ENCODE measurements at regions not wholly inside any gene's neighbourhood (a gene's known extent, or its start where the extent isn't known, plus 50 kb on each side); places are given as distances from the start of the nearest gene placed in this dataset.

DNA sequence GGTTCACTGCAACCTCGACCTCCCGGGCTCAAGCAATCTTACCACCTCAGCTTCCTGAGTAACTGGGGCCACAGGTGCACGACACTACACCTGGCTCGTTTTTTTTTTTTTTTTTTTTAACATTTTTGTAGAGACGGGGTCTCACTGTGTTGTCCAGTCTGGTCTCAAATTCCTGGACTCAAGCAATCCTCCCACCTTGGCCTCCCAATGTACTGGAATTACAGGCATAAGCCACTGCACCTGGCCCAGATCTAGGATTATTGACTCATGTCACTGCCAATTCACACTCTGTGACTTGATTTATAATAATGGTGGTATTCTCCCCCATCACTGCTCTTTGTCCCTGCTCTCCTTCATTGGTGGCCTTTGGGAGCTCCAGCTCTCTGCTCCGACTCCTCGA lies 145.1 kb downstream of the PTPRU start:
- DNase-seq (ENCODE audit: low read depth, low spot score): no peak

DNA sequence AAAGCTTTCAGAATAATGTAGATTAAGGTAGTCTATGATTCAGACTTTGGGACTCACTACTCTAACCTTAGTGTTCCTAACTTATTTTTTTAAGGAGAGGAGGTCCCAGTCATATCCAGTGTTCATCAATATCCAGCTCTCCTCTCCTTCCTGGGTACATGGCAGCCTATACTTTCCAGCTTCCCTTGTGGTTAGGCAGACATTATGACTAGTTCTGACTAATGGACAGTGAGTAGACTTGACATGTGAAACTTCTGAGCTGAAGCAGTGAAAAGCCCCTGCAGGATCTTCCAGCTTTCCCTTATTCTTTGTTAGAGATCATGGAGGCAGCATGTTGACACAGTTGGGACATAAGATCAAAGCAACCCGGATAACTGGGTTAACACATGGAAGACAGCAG lies 144.2 kb downstream of the PTPRU start:
- DNase-seq (ENCODE audit: low read depth, low spot score): no peak

DNA sequence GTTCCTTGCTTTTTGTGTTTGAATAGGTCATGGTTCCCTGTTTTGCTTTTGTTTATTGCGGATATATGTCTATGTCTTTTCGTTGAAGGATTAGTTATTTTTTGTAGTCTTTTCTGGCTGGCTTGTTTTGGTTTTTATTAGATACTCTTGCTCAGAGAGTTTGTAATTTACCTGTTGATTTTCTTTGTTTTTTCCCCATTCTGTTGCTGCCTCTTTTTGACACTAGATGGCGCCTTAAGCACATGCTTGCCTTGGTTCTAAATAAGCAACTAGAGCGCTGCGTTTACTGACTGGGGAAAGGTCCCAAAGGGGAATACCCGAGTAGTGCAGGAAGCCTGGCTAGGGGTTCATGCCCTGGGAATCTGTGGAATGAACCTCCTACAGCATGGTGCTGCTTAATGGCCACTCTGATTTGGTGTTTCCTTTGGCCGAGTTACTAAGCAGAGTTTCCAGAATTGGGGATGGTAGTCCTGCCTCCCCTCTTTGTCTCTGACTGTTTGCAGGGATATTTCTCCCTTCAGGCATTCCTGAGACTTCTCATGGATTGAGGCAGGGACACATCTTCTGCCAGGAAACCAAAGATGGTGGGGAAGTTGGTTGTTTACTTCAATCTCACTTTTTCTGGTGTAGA lies 143.2 kb downstream of the PTPRU start:
- DNase-seq (ENCODE audit: low read depth, low spot score): peak; percentile 59

All from astrocyte of the hippocampus (primary cell).